ENCODE measurements at regions not wholly inside any gene's neighbourhood (a gene's known extent, or its start where the extent isn't known, plus 50 kb on each side); places are given as distances from the start of the nearest gene placed in this dataset.

- TF ChIP-seq, protein P1, sequence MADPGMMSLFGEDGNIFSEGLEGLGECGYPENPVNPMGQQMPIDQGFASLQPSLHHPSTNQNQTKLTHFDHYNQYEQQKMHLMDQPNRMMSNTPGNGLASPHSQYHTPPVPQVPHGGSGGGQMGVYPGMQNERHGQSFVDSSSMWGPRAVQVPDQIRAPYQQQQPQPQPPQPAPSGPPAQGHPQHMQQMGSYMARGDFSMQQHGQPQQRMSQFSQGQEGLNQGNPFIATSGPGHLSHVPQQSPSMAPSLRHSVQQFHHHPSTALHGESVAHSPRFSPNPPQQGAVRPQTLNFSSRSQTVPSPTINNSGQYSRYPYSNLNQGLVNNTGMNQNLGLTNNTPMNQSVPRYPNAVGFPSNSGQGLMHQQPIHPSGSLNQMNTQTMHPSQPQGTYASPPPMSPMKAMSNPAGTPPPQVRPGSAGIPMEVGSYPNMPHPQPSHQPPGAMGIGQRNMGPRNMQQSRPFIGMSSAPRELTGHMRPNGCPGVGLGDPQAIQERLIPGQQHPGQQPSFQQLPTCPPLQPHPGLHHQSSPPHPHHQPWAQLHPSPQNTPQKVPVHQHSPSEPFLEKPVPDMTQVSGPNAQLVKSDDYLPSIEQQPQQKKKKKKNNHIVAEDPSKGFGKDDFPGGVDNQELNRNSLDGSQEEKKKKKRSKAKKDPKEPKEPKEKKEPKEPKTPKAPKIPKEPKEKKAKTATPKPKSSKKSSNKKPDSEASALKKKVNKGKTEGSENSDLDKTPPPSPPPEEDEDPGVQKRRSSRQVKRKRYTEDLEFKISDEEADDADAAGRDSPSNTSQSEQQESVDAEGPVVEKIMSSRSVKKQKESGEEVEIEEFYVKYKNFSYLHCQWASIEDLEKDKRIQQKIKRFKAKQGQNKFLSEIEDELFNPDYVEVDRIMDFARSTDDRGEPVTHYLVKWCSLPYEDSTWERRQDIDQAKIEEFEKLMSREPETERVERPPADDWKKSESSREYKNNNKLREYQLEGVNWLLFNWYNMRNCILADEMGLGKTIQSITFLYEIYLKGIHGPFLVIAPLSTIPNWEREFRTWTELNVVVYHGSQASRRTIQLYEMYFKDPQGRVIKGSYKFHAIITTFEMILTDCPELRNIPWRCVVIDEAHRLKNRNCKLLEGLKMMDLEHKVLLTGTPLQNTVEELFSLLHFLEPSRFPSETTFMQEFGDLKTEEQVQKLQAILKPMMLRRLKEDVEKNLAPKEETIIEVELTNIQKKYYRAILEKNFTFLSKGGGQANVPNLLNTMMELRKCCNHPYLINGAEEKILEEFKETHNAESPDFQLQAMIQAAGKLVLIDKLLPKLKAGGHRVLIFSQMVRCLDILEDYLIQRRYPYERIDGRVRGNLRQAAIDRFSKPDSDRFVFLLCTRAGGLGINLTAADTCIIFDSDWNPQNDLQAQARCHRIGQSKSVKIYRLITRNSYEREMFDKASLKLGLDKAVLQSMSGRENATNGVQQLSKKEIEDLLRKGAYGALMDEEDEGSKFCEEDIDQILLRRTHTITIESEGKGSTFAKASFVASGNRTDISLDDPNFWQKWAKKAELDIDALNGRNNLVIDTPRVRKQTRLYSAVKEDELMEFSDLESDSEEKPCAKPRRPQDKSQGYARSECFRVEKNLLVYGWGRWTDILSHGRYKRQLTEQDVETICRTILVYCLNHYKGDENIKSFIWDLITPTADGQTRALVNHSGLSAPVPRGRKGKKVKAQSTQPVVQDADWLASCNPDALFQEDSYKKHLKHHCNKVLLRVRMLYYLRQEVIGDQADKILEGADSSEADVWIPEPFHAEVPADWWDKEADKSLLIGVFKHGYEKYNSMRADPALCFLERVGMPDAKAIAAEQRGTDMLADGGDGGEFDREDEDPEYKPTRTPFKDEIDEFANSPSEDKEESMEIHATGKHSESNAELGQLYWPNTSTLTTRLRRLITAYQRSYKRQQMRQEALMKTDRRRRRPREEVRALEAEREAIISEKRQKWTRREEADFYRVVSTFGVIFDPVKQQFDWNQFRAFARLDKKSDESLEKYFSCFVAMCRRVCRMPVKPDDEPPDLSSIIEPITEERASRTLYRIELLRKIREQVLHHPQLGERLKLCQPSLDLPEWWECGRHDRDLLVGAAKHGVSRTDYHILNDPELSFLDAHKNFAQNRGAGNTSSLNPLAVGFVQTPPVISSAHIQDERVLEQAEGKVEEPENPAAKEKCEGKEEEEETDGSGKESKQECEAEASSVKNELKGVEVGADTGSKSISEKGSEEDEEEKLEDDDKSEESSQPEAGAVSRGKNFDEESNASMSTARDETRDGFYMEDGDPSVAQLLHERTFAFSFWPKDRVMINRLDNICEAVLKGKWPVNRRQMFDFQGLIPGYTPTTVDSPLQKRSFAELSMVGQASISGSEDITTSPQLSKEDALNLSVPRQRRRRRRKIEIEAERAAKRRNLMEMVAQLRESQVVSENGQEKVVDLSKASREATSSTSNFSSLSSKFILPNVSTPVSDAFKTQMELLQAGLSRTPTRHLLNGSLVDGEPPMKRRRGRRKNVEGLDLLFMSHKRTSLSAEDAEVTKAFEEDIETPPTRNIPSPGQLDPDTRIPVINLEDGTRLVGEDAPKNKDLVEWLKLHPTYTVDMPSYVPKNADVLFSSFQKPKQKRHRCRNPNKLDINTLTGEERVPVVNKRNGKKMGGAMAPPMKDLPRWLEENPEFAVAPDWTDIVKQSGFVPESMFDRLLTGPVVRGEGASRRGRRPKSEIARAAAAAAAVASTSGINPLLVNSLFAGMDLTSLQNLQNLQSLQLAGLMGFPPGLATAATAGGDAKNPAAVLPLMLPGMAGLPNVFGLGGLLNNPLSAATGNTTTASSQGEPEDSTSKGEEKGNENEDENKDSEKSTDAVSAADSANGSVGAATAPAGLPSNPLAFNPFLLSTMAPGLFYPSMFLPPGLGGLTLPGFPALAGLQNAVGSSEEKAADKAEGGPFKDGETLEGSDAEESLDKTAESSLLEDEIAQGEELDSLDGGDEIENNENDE (IDR thresholded peaks at IDR 0.05; ENCODE audit: insufficient replicate concordance, low read length) = no peak
- TF ChIP-seq RNF2 (IDR thresholded peaks at IDR 0.05; ENCODE audit: borderline replicate concordance, low read depth, low read length, missing control alignments, poor library complexity, severe bottlenecking) (no peak), POU5F1 (IDR thresholded peaks at IDR 0.05; ENCODE audit: low read depth, low read length) (no peak), MAFK (IDR thresholded peaks at IDR 0.05; ENCODE audit: low read depth, low read length) (no peak), CTBP2 (IDR thresholded peaks at IDR 0.05; ENCODE audit: borderline replicate concordance, insufficient read depth, insufficient read length, low read length) (no peak), ATF3 (IDR thresholded peaks at IDR 0.05; ENCODE audit: insufficient read depth, low read depth, low read length) (no peak), BACH1 (IDR thresholded peaks at IDR 0.05; ENCODE audit: low read length) (no peak), CEBPB (IDR thresholded peaks at IDR 0.05; ENCODE audit: low read depth, low read length) (no peak), FOSL1 (IDR thresholded peaks at IDR 0.05; ENCODE audit: insufficient read depth, low read depth, low read length) (no peak), POLR2A (IDR thresholded peaks at IDR 0.05; ENCODE audit: control extremely low read depth in 1 of 2, low read depth in 2 of 2, low read length in 2 of 2) (no peak)
- TF ChIP-seq, protein P2, sequence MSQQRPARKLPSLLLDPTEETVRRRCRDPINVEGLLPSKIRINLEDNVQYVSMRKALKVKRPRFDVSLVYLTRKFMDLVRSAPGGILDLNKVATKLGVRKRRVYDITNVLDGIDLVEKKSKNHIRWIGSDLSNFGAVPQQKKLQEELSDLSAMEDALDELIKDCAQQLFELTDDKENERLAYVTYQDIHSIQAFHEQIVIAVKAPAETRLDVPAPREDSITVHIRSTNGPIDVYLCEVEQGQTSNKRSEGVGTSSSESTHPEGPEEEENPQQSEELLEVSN (IDR thresholded peaks at IDR 0.05) = no peak
Measured at GRCh38 chr6:150745896-150746295, 119.6 kb upstream of the MTHFD1L start (continued).

Measured in H1 (cell line).